ENCODE measurements at regions not wholly inside any gene's neighbourhood (a gene's known extent, or its start where the extent isn't known, plus 50 kb on each side); places are given as distances from the start of the nearest gene placed in this dataset.
A peak's percentile ranks its signal among the peaks of the same experiment; 100 is the strongest.

GRCh38 chr12:81950871-81951270 lies 191.7 kb upstream of the PPFIA2 start:
- Histone ChIP-seq H3K4me2 (ENCODE audit: insufficient read depth, low read length) (no peak overlapping the region), H4K20me1 (ENCODE audit: insufficient read depth, low read length) (no peaks in the 10 kb centered on the region), H3K9me3 (ENCODE audit: low read depth, low read length) (no peaks in the 10 kb centered on the region), H2AFZ (ENCODE audit: low read length) (no peak overlapping the region), H3K4me3 (ENCODE audit: insufficient read depth, low read length) (no peak overlapping the region), H3K4me1 (ENCODE audit: insufficient read depth, low read length) (no peaks in the 10 kb centered on the region), H3K36me3 (ENCODE audit: insufficient read depth, low read length) (no peaks in the 10 kb centered on the region), H3K27ac (ENCODE audit: low read depth, low read length) (no peak overlapping the region), H3K79me2 (ENCODE audit: insufficient read depth, low read length) (no peaks in the 10 kb centered on the region), H3K27me3 (ENCODE audit: insufficient read depth, low read length) (no peaks in the 10 kb centered on the region)
- no peak for DNase-seq (ENCODE audit: insufficient read length, low spot score, missing footprints)
- no peak for TF ChIP-seq CTCF (IDR thresholded peaks at IDR 0.05; ENCODE audit: extremely low read depth, low read depth, low read length)

- no peak overlapping the region for H3K27ac ChIP-seq (ENCODE audit: low read depth, low read length)
- H3K27me3 ChIP-seq (ENCODE audit: insufficient read depth, low read length), result no peaks in the 10 kb centered on the region
- H3K9me3 ChIP-seq (ENCODE audit: low read depth, low read length), result no peaks in the 10 kb centered on the region
- no peak overlapping the region for H3K4me3 ChIP-seq (ENCODE audit: insufficient read depth, low read length)
- no peaks in the 10 kb centered on the region for H3K4me1 ChIP-seq (ENCODE audit: insufficient read depth, low read length)
- no peak overlapping the region for H2AFZ ChIP-seq (ENCODE audit: low read length)
- H4K20me1 ChIP-seq (ENCODE audit: insufficient read depth, low read length), result no peaks in the 10 kb centered on the region
- no peak overlapping the region for H3K4me2 ChIP-seq (ENCODE audit: insufficient read depth, low read length)
- no peaks in the 10 kb centered on the region for H3K79me2 ChIP-seq (ENCODE audit: insufficient read depth, low read length)
- no peak for TF ChIP-seq CTCF (IDR thresholded peaks at IDR 0.05; ENCODE audit: extremely low read depth, low read depth, low read length)
- H3K36me3 ChIP-seq (ENCODE audit: insufficient read depth, low read length), result no peaks in the 10 kb centered on the region
- peak; percentile 27 for DNase-seq (ENCODE audit: insufficient read length, low spot score, missing footprints)
These were observed 190.7 kb upstream of the PPFIA2 start for GRCh38 chr12:81949841-81950308.

- Histone ChIP-seq H3K79me2 (ENCODE audit: insufficient read depth, low read length) (no peaks in the 10 kb centered on the region), H4K20me1 (ENCODE audit: insufficient read depth, low read length) (no peaks in the 10 kb centered on the region), H2AFZ (ENCODE audit: low read length) (no peak overlapping the region), H3K4me1 (ENCODE audit: insufficient read depth, low read length) (no peaks in the 10 kb centered on the region), H3K27me3 (ENCODE audit: insufficient read depth, low read length) (no peaks in the 10 kb centered on the region), H3K27ac (ENCODE audit: low read depth, low read length) (no peak overlapping the region), H3K36me3 (ENCODE audit: insufficient read depth, low read length) (no peaks in the 10 kb centered on the region), H3K9me3 (ENCODE audit: low read depth, low read length) (no peaks in the 10 kb centered on the region), H3K4me3 (ENCODE audit: insufficient read depth, low read length) (no peak overlapping the region), H3K4me2 (ENCODE audit: insufficient read depth, low read length) (no peak overlapping the region)
- no peak for TF ChIP-seq CTCF (IDR thresholded peaks at IDR 0.05; ENCODE audit: extremely low read depth, low read depth, low read length)
- peak; percentile 43 for DNase-seq (ENCODE audit: insufficient read length, low spot score, missing footprints)
These were observed 190.3 kb upstream of the PPFIA2 start for GRCh38 chr12:81949416-81949815.

- Histone ChIP-seq H3K27me3 (ENCODE audit: insufficient read depth, low read length) (no peaks in the 10 kb centered on the region), H3K36me3 (ENCODE audit: insufficient read depth, low read length) (no peaks in the 10 kb centered on the region), H3K27ac (ENCODE audit: low read depth, low read length) (no peak overlapping the region), H3K79me2 (ENCODE audit: insufficient read depth, low read length) (no peaks in the 10 kb centered on the region), H3K4me1 (ENCODE audit: insufficient read depth, low read length) (no peaks in the 10 kb centered on the region), H2AFZ (ENCODE audit: low read length) (no peak overlapping the region), H3K9me3 (ENCODE audit: low read depth, low read length) (no peaks in the 10 kb centered on the region), H4K20me1 (ENCODE audit: insufficient read depth, low read length) (no peaks in the 10 kb centered on the region), H3K4me2 (ENCODE audit: insufficient read depth, low read length) (no peak overlapping the region), H3K4me3 (ENCODE audit: insufficient read depth, low read length) (no peak overlapping the region)
- TF ChIP-seq CTCF (IDR thresholded peaks at IDR 0.05; ENCODE audit: extremely low read depth, low read depth, low read length), result no peak
- no peak for DNase-seq (ENCODE audit: insufficient read length, low spot score, missing footprints)
These were observed 185.7 kb upstream of the PPFIA2 start for GRCh38 chr12:81944886-81945285.

Measured in osteoblast (primary cell).